Panc1 (cell line): ENCODE measurements at regions not wholly inside any gene's neighbourhood (a gene's known extent, or its start where the extent isn't known, plus 50 kb on each side); places are given as distances from the start of the nearest gene placed in this dataset.

ENCODE experiments used
- ATAC-seq: fragments of 200-7000 bp; cut with Tn5 transposase; 2 replicates; pipeline ENCODE4 v1.9.1; 2020; ENCODE audit warnings: mild to moderate bottlenecking, moderate library complexity
- BruUV-seq: library from RNA; stranded (reverse); fragments of 400-500 nt; replicated peaks from 2 replicates; lab custom pipeline; 2021; lab: Mats Ljungman, UMichigan
- CTCF ChIA-PET: fragments of 300-600 bp; sonication (Branson Sonifier 250); formaldehyde crosslinking; loops from one replicate; lab custom pipeline; 2022; ENCODE audit warnings: antibody characterized with exemption; lab: Charles Lee
- POLR2A ChIA-PET: fragments of 300-600 bp; sonication (Branson Sonifier 250); formaldehyde crosslinking; loops from one replicate; lab custom pipeline; 2022; ENCODE audit warnings: antibody characterized with exemption; lab: Charles Lee
- DNase-seq: peaks from one replicate; pipeline ENCODE4 v3.0.0-alpha.2; 2010; ENCODE audit warnings: low read depth, low spot score
- H3K27ac ChIP-seq: 2 replicates; pipeline ENCODE4 v1.5.1; 2011; ENCODE audit warnings: mild to moderate bottlenecking, low read length, inconsistent platforms
- H3K27me3 ChIP-seq: fragments of 200-500 bp; sonication (Bioruptor generic); 2 replicates; pipeline ENCODE4 v1.6.0; 2014; ENCODE audit warnings: low read length, inconsistent platforms; ENCODE audit not compliant: control insufficient read depth, insufficient read depth
- H3K36me3 ChIP-seq: fragments of 200-500 bp; sonication (Bioruptor generic); 2 replicates; pipeline ENCODE4 v1.5.1; 2014; ENCODE audit warnings: inconsistent platforms, mild to moderate bottlenecking, low read length, moderate library complexity; ENCODE audit not compliant: control insufficient read depth, insufficient read depth
- H3K4me1 ChIP-seq: 2 replicates; pipeline ENCODE4 v1.5.1; 2011; ENCODE audit warnings: inconsistent platforms, mild to moderate bottlenecking, low read length, moderate library complexity; ENCODE audit not compliant: control insufficient read depth, insufficient read depth
- H3K4me3 ChIP-seq, 2 experiments: 2 replicates each; pipeline ENCODE4 v1.5.1; 2011 to 2012; ENCODE audit warnings: low read depth in 2 of 2, low read length in 2 of 2, mild to moderate bottlenecking in 2 of 2, inconsistent platforms in 1 of 2, moderate library complexity in 1 of 2
- H3K9me3 ChIP-seq: fragments of 200-500 bp; sonication (Bioruptor generic); 2 replicates; pipeline ENCODE4 v1.5.1; 2014; ENCODE audit warnings: low read depth, mild to moderate bottlenecking, inconsistent platforms, low read length, moderate library complexity; ENCODE audit not compliant: control insufficient read depth, insufficient read depth
- CTCF ChIP-seq: fragments of 450-650 bp; IDR thresholded peaks from 2 replicates; pipeline ENCODE4 v1.5.1; 2017; ENCODE audit warnings: mild to moderate bottlenecking
- POLR2AphosphoS5 ChIP-seq: IDR thresholded peaks from 2 replicates; pipeline ENCODE4 v1.6.1; 2012; ENCODE audit warnings: mild to moderate bottlenecking, low read depth, low read length, moderate library complexity
- SIN3A ChIP-seq: IDR thresholded peaks from 2 replicates; pipeline ENCODE4 v1.6.1; 2012; ENCODE audit warnings: low read depth, mild to moderate bottlenecking, low read length, moderate library complexity, borderline replicate concordance; ENCODE audit not compliant: insufficient read depth
- TCF7L2 ChIP-seq: IDR thresholded peaks from 2 replicates; pipeline ENCODE4 v1.6.1; 2011; ENCODE audit warnings: mild to moderate bottlenecking, low read depth, low read length, inconsistent platforms
- in situ Hi-C: cut with HindIII; loops from 2 replicates; pipeline ENCODE4 v1.10.0; 2016; ENCODE audit warnings: low sequenced_read_pairs, low pct_unique_long_range_greater_than_20kb
- intact Hi-C: fragments of 100-400 bp; cut with micrococcal nuclease; formaldehyde crosslinking; loops from one replicate; pipeline ENCODE4 v1.10.0; 2022; ENCODE audit not compliant: unreplicated experiment
- TF ChIP-seq, protein P1 (sequence below), 2 experiments: IDR thresholded peaks; 2 replicates each; pipeline ENCODE4 v1.6.1; 2011 to 2012; ENCODE audit warnings: low read depth in 2 of 2, control low read depth in 1 of 2, low read length in 1 of 2, mild to moderate bottlenecking in 1 of 2, moderate library complexity in 1 of 2; ENCODE audit not compliant: insufficient read depth in 1 of 2

- Histone ChIP-seq H3K27me3 (no peaks in the 10 kb centered on the region), H3K27ac (peak overlapping the region; percentile 81), H3K9me3 (no peaks in the 10 kb centered on the region), H3K36me3 (no peaks in the 10 kb centered on the region; the same call in none of the 2 replicates), H3K4me3 (peak overlapping the region; percentile 74 to 77), H3K4me1 (peaks cover 30% of the 10 kb centered on the region)
- ChIA-PET CTCF (no interaction called here), POLR2A (interaction anchor here (0.5 to 0.6 kb wide), 3 partner anchors 17 to 578 kb away, joined by 3 to 7 read pairs (median 3); partner anchors contain the start of gene SPRYD7)
- intact Hi-C loops, result loop anchor here (5.0 kb wide), 1 partner anchor 42 kb away; no protein-coding TSS in a partner anchor
- no peak for TF ChIP-seq CTCF
- TF ChIP-seq POLR2AphosphoS5, result 0 out of 2 replicates have a peak, but pooled peaks have one; percentile 10
- DNase-seq, result no peak
- ATAC-seq, result peak; percentile 64
- BruUV-seq, result no TSS peak
- in situ Hi-C loops, result no loop called here
These were observed 109.5 kb downstream of the KCNRG start for GRCh38 chr13:50124536-50125303.

- H3K9me3 ChIP-seq, result no peaks in the 10 kb centered on the region
- no peak for DNase-seq
- intact Hi-C loops, result no loop called here
These were observed 110.0 kb downstream of the KCNRG start for GRCh38 chr13:50125304-50125553.

More at GRCh38 chr13:50125304-50125553, 110.0 kb downstream of the KCNRG start:
- peak overlapping the region; percentile 74 to 77 for H3K4me3 ChIP-seq
- ChIA-PET CTCF (no interaction called here), POLR2A (interaction anchor here (0.6 to 0.7 kb wide), 3 partner anchors 18 to 578 kb away, joined by 3 to 9 read pairs (median 7); no protein-coding TSS in a partner anchor)
- TF ChIP-seq, protein P1, sequence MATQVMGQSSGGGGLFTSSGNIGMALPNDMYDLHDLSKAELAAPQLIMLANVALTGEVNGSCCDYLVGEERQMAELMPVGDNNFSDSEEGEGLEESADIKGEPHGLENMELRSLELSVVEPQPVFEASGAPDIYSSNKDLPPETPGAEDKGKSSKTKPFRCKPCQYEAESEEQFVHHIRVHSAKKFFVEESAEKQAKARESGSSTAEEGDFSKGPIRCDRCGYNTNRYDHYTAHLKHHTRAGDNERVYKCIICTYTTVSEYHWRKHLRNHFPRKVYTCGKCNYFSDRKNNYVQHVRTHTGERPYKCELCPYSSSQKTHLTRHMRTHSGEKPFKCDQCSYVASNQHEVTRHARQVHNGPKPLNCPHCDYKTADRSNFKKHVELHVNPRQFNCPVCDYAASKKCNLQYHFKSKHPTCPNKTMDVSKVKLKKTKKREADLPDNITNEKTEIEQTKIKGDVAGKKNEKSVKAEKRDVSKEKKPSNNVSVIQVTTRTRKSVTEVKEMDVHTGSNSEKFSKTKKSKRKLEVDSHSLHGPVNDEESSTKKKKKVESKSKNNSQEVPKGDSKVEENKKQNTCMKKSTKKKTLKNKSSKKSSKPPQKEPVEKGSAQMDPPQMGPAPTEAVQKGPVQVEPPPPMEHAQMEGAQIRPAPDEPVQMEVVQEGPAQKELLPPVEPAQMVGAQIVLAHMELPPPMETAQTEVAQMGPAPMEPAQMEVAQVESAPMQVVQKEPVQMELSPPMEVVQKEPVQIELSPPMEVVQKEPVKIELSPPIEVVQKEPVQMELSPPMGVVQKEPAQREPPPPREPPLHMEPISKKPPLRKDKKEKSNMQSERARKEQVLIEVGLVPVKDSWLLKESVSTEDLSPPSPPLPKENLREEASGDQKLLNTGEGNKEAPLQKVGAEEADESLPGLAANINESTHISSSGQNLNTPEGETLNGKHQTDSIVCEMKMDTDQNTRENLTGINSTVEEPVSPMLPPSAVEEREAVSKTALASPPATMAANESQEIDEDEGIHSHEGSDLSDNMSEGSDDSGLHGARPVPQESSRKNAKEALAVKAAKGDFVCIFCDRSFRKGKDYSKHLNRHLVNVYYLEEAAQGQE (IDR thresholded peaks at IDR 0.05; ENCODE audit: insufficient read depth in 1 of 2, low read depth in 2 of 2, low read length in 1 of 2), result no peak
- TF ChIP-seq POLR2AphosphoS5, result no peak
- no peak for TF ChIP-seq TCF7L2
- TF ChIP-seq SIN3A, result no peak
- TF ChIP-seq CTCF, result no peak
- peak; percentile 10 for ATAC-seq
- H3K27me3 ChIP-seq, result no peaks in the 10 kb centered on the region
- in situ Hi-C loops, result no loop called here
- H3K36me3 ChIP-seq, result no peaks in the 10 kb centered on the region; the same call in none of the 2 replicates
- peaks cover 29% of the 10 kb centered on the region for H3K4me1 ChIP-seq
- BruUV-seq, result no TSS peak
- peak overlapping the region; percentile 81 for H3K27ac ChIP-seq
